Tibial nerve (tissue), 4 donors: ENCODE measurements at regions not wholly inside any gene's neighbourhood (a gene's known extent, or its start where the extent isn't known, plus 50 kb on each side); places are given as distances from the start of the nearest gene placed in this dataset.

Experiments used
- CTCF ChIP-seq, 5 experiments: fragments of 200-600 bp in 3 of 5; fragments of 450-650 bp in 2 of 5; sonication (generic) in 3 of 5; IDR thresholded peaks; one replicate each; pipeline ENCODE4 v1.5.1; 2016 to 2019; ENCODE audit warnings: antibody characterized with exemption in 5 of 5, mild to moderate bottlenecking in 3 of 5, moderate library complexity in 2 of 5
- EP300 ChIP-seq, 2 donors: sonication (generic); formaldehyde crosslinking; IDR thresholded peaks; one replicate each; pipeline ENCODE4 v1.6.1; 2017; ENCODE audit warnings: antibody characterized with exemption in 2 of 2, mild to moderate bottlenecking in 1 of 2
- POLR2A ChIP-seq, 2 donors: fragments of 450-650 bp; IDR thresholded peaks; one replicate each; pipeline ENCODE4 v1.6.1; 2017; ENCODE audit warnings: antibody characterized with exemption in 2 of 2, mild to moderate bottlenecking in 2 of 2, moderate library complexity in 2 of 2

- TF ChIP-seq CTCF (IDR thresholded peaks at IDR 0.05) (no peak), POLR2A (IDR thresholded peaks at IDR 0.05) (no peak), EP300 (IDR thresholded peaks at IDR 0.05) (no peak)
These were observed 262.9 kb upstream of the ATP10A start for GRCh38 chr15:26126070-26126469.
